ENCODE measurements at regions not wholly inside any gene's neighbourhood (a gene's known extent, or its start where the extent isn't known, plus 50 kb on each side); places are given as distances from the start of the nearest gene placed in this dataset.

DNA sequence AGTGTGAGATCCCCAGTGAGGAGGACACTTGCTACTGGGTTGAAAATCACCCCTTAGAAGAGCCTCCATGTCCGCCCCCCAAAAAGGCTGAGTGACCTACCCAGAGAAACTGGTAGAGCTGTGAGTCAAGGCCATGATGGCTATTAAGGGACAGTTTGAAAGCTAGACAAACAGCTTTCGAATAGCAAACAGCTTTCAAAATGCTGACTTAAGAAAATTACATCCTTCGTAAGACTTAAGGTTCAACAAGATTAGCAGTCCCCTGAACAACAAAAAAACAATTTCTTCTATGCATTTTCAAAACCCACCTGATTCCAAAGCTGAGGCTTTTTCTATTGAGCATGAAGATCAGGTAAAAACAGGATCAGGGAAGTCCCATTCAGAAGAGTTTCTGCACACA, 269.7 kb upstream of the SOX2 start:
- Histone ChIP-seq H3K36me3 (no peaks in the 10 kb centered on the region), H3K27ac (no peak overlapping the region), H3K27me3 (ENCODE audit: insufficient read depth, low read depth, severe bottlenecking) (no peaks in the 10 kb centered on the region), H3K4me3 (ENCODE audit: low read depth, low read length) (no peak overlapping the region), H3K9me3 (ENCODE audit: severe bottlenecking) (peaks cover 2% of the 10 kb centered on the region)
- TF ChIP-seq, protein P1, sequence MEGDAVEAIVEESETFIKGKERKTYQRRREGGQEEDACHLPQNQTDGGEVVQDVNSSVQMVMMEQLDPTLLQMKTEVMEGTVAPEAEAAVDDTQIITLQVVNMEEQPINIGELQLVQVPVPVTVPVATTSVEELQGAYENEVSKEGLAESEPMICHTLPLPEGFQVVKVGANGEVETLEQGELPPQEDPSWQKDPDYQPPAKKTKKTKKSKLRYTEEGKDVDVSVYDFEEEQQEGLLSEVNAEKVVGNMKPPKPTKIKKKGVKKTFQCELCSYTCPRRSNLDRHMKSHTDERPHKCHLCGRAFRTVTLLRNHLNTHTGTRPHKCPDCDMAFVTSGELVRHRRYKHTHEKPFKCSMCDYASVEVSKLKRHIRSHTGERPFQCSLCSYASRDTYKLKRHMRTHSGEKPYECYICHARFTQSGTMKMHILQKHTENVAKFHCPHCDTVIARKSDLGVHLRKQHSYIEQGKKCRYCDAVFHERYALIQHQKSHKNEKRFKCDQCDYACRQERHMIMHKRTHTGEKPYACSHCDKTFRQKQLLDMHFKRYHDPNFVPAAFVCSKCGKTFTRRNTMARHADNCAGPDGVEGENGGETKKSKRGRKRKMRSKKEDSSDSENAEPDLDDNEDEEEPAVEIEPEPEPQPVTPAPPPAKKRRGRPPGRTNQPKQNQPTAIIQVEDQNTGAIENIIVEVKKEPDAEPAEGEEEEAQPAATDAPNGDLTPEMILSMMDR (IDR thresholded peaks at IDR 0.05; ENCODE audit: low read depth, low read length): no peak
- DNase-seq: no peak

DNA sequence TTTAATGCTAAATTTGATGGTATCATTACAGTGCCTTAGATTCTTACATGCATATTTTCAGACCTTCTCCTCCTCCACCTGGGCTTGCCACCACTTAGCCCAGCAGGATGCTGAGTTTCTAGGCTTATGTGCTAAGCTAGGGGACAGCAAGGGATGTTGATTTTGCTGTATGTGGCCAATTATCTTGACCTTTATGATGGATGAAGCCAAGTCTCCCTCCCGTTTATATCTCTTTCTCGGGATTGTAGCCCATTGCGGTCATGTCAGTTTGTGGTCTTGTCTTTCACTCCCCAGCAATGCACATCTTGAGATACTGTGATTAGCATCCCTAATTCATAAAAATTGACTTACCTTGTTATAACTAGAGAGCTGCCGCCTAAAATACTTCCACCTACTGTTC, 278.7 kb upstream of the SOX2 start:
- Histone ChIP-seq H3K27me3 (ENCODE audit: insufficient read depth, low read depth, severe bottlenecking) (peaks cover 7% of the 10 kb centered on the region), H3K9me3 (ENCODE audit: severe bottlenecking) (no peaks in the 10 kb centered on the region), H3K4me3 (ENCODE audit: low read depth, low read length) (no peak overlapping the region), H3K36me3 (no peaks in the 10 kb centered on the region), H3K27ac (no peak overlapping the region)
- TF ChIP-seq, protein P1 (IDR thresholded peaks at IDR 0.05; ENCODE audit: low read depth, low read length): no peak
- no peak for DNase-seq

DNA sequence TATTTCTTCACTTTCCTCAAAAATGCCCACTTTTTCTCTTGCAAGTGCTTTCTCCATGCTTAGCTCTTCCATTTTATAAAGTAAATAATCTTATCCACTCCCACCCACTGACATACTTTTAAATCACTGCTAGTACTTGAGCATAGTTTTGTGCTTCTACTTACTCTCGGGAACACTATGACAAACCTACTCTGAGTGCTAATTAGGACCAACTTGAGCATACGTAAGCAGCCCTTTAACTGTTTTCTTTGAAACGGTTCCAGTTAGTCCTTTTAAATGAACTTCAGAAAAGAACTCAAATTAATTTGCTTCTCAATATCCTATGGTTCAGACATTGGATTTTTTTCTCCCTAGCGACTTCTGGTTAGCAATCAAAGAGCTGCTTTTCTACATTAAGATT, 280.0 kb upstream of the SOX2 start:
- Histone ChIP-seq H3K27ac (no peak overlapping the region), H3K4me3 (ENCODE audit: low read depth, low read length) (no peak overlapping the region), H3K9me3 (ENCODE audit: severe bottlenecking) (no peaks in the 10 kb centered on the region), H3K36me3 (no peaks in the 10 kb centered on the region), H3K27me3 (ENCODE audit: insufficient read depth, low read depth, severe bottlenecking) (peaks cover 12% of the 10 kb centered on the region)
- no peak for DNase-seq
- TF ChIP-seq, protein P1 (IDR thresholded peaks at IDR 0.05; ENCODE audit: low read depth, low read length): no peak

DNA sequence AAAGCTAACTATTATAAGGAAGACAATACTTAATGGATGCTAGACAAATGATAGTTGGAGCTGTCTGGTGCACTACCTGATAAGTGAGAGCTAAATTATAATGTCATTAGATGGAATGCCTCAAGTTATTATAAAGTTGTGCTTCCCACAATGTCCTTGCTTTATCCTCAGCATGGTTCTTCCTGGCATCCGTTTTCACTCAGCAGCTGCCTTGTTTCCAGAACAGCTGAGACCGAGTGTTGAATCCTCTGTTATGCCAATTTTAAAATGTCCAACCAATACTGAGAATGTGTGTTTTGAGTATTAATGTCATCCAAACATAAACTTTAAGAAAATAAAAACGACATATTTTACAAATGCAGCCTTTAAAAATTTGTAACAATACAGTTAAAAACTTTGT, 286.7 kb upstream of the SOX2 start:
- no peak for DNase-seq
- TF ChIP-seq, protein P1 (IDR thresholded peaks at IDR 0.05; ENCODE audit: low read depth, low read length): no peak
- H3K4me3 ChIP-seq (ENCODE audit: low read depth, low read length): no peak overlapping the region
- H3K36me3 ChIP-seq: no peaks in the 10 kb centered on the region
- H3K9me3 ChIP-seq (ENCODE audit: severe bottlenecking): no peaks in the 10 kb centered on the region
- no peak overlapping the region for H3K27ac ChIP-seq
- H3K27me3 ChIP-seq (ENCODE audit: insufficient read depth, low read depth, severe bottlenecking): peaks cover 15% of the 10 kb centered on the region

DNA sequence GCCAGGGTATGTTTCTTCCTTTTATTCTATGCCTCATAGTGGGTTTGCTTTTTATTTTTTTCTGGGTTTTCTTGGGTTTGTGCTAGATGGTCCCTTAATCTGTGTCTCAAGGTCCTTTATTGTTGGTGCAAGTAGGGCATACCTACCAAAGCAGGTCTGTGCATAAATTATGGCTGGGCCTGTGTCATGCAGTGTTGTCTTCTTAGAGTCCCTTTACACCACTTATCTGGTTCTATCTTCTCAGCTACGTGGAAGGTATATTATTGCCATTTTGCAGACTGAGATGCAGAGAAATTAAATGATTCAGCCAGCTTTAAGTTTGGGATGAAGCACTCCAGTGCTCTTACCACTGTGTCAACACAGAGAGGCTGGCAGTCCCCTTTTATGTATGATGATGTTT, 293.5 kb upstream of the SOX2 start:
- Histone ChIP-seq H3K9me3 (ENCODE audit: severe bottlenecking) (no peaks in the 10 kb centered on the region), H3K4me3 (ENCODE audit: low read depth, low read length) (no peak overlapping the region), H3K36me3 (no peaks in the 10 kb centered on the region), H3K27ac (no peak overlapping the region), H3K27me3 (ENCODE audit: insufficient read depth, low read depth, severe bottlenecking) (peaks cover 13% of the 10 kb centered on the region)
- TF ChIP-seq, protein P1 (IDR thresholded peaks at IDR 0.05; ENCODE audit: low read depth, low read length): no peak
- DNase-seq: no peak

DNA sequence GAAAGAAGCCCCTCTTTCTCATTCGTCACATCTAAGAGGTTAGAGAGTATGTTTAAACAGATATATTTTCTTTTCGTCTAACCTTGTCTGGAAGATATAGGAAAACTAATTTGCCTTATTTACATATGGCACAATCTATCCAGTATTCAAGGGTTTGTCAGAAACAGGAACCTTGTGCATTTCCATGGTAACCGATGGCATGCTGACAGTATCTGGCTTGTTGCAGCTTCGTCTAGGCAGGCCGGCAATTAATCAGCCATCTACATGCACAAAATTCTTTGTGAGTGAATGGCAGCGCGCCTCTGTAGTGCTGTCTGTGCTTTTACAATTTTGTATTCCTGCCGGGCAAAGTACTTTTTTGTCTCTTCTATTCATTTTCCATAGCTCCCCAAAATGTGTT, 294.0 kb upstream of the SOX2 start:
- no peak overlapping the region for H3K4me3 ChIP-seq (ENCODE audit: low read depth, low read length)
- no peaks in the 10 kb centered on the region for H3K9me3 ChIP-seq (ENCODE audit: severe bottlenecking)
- no peaks in the 10 kb centered on the region for H3K36me3 ChIP-seq
- no peak for DNase-seq
- TF ChIP-seq, protein P1 (IDR thresholded peaks at IDR 0.05; ENCODE audit: low read depth, low read length): no peak
- peaks cover 14% of the 10 kb centered on the region for H3K27me3 ChIP-seq (ENCODE audit: insufficient read depth, low read depth, severe bottlenecking)
- no peak overlapping the region for H3K27ac ChIP-seq
